Dermis blood vessel endothelial cell (primary cell): ENCODE measurements at regions not wholly inside any gene's neighbourhood (a gene's known extent, or its start where the extent isn't known, plus 50 kb on each side); places are given as distances from the start of the nearest gene placed in this dataset.
"Not testable (repeated sequence)": the region's sequence is repeated elsewhere in the genome, so short reads cannot be mapped to it uniquely, and the experiment has no call there.

ENCODE experiments used
- DNase-seq: peaks from one replicate; pipeline ENCODE4 v3.0.0; 2010

DNA sequence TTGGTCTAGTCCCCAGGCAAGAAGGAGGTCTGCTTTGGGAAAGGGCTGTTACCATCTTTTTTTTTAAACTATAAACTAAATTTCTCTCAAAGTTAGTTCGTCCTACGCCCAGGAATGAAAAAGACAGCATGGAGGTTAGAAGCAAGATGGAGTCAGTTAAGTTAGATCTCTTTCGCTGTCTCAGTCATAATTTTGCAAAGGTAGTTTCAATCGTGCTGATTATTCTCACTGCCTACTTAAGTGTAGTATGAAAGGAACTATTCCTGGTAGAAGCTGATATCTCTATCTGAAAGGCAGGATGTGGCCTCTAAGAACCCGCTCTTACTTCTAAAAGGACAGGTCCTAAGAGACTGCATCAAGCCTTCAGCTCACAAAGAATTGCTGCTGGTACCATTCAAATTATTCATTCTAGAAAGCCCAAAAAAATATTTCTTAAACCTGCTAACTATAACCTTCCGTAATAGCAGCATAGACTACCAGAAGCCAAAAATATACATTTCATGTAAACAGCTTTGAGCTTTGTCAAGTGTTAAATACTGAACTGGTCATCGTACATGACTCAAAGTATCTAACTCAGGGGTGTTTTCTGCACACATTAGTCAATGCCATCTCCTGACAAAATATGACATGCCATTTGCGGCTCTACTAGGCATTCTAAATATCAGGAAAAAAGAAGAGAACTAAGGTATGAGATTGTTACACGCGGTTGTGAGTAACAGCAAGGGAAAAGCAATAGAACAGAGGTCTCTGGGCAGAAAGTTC, 96.0 kb upstream of the CCDC80 start:
- no peak for DNase-seq

DNA sequence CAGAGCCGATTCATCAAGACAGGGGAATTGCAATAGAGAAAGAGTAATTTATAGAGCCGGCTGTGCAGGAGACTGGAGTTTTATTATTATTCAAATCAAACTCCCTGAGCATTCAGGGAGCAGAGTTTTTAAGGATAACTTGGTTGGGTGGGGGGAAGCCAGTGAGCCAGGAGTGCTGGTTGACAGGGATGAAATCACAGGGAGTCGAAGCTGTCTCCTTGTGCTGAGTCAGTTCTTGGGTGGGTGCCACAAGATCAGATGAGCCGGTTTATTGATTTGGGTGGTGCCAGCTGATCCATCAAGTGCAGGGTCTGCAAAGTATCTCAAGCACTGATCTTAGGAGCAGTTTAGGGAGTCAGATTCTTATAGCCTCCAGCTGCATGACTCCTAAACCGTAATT, 95.4 kb upstream of the CCDC80 start:
- DNase-seq: no peak

GRCh38 chr3:112735926-112736325, 95.0 kb upstream of the CCDC80 start:
- DNase-seq: no peak

DNA sequence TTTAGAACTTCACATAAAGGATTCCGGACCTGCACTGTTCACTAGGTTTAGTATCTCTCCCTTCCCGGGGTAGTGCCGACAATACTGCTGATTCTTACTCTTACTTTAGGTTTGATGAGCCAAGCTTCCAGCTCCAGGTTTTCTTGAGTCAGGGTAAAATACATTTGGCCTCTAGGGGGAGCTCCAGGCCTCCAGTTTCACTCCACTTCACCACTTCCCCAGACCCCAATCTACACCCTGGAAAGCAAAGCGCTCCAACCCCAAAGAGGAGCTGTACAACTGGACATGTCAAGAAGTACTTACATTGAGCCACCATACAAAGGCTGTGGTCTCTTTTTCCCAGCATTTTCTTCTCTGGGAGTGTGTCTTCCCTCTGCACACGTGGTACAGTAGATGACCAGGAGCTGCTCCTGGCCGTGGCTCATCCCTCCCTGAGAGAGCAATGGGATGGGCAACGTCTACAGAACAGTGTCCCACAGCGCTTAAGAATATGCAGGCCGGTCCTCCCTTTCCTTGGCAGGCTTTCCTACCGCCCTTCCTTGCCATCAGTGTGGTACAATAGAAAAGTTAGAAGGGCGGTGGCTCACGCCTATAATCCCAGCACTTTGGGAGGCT, 93.9 kb upstream of the CCDC80 start:
- peak; percentile 76 for DNase-seq

DNA sequence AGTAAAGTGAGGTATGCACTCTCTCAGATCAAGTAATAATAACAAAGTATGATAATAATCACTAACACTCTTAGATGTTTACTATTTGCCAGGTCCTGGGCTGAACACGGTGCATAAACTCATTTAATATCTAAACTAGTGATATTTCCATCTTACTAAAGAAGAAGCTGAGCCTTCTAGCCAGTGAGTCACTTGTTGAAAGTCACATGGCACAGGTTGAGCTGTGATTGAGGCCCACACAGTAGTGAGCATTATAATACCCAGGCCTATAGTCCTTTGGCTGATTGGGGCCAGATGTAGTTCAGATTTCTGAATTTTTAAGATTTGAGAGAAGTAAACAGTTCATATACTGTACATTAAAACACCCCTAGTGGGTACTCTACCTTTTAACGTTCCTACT, 93.2 kb upstream of the CCDC80 start:
- no peak for DNase-seq

DNA sequence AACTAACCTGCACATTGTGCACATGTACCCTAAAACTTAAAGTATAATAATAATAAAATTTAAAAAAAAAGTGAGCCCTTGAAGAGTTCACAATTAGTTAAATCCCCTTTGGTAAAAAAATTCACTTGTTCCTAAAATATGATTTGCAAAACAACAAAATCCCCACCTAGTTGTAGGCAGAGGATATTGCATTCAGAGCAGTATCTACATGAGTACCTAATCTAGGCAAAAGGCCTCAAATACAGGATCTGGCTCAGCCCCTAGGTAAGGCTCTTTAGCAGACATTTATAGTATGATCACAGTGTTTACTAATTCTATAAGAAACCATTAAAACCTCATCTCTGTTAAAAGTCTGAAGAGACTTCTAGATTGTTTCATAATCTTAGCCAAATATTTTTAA, 89.3 kb upstream of the CCDC80 start:
- DNase-seq: no peak

DNA sequence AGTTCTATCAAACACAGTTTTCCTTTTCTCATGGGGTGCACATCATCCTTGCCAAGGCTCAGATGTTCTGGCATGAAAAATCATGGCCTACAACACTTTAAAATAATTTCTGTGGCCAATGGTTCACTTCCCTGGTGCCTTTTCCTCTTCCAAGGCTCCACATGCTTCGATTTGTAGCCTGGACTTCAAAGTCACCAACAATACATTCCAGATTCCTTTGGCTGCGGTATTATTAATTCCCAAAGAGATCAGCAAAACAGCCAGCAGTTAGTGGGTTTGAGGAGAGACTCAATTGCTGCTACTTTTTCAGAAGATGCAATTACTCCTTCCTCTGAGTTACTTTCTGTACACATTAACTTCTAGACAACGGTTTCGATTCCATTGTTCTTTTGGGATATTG, 80.3 kb upstream of the CCDC80 start:
- DNase-seq: no peak

- DNase-seq: no peak
Observed at GRCh38 chr3:112718967-112719366, 78.0 kb upstream of the CCDC80 start.

DNA sequence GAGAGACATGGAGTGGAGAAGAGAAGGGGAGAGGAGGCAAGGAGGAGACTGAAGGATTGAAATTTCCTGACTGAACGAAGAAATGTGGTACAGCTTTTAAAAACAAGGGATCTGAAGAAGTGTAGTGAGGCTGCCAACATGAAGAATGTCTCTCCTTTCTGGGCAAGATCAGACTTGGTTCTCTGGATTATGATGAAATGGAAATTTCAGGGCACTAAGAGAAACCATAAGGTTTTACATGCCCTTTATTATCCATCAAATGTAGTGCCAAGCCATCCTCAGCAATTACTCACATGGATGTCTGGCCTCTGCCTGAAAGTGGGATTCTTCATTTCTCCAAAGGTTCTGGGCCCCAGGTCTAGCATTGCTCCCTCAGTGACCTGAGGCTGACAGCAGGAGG, 77.6 kb upstream of the CCDC80 start:
- DNase-seq: no peak

DNA sequence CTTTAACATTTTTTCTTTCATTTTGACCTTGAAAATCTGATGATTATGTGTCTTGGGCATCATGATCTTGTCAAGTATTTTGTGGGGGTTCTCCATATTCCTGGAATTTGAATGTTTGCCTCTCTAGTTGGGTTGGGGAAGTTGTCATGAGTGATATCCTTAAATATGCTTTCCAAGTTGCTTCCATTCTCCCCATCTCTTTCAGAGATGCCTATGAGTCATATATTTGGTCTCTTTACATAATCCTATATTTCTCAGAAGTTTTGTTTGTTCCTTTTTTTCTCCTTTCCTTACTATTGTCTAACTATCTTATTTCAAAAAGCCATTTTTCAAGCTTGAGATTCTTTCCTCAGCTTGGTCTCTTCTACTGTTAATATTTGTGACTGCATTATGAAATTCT, 69.0 kb upstream of the CCDC80 start:
- DNase-seq: no peak

- peak; percentile 51 for DNase-seq
Observed at GRCh38 chr3:112699436-112699978, 58.6 kb upstream of the CCDC80 start.

DNA sequence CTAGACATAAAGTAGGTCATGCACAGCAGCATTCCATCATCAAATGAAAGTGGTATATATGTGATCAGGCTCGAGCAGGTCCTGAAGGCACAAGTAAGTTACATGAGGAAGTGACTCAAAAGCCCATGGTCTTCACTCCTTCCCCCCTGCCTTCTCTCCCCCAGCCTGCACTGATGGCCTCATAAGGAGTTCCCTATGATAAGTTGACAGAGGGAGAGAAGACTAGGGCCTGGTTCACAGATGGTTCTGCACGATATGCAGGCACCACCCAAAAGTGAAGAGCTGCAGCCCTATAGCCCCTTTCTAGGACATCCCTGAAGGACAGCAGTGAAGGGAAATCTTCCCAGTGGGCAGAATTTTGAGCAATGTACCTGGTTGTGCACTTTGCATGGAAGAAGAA, 57.5 kb upstream of the CCDC80 start:
- DNase-seq: not testable (repeated sequence)

GRCh38 chr3:112696244-112696643, 55.3 kb upstream of the CCDC80 start:
- not testable (repeated sequence) for DNase-seq

GRCh38 chr3:112695377-112696108, 54.6 kb upstream of the CCDC80 start:
- DNase-seq: not testable (repeated sequence)

- not testable (repeated sequence) for DNase-seq
Observed at GRCh38 chr3:112694906-112695305, 54.0 kb upstream of the CCDC80 start.

- no peak for DNase-seq
Observed at GRCh38 chr3:112693186-112693585, 52.2 kb upstream of the CCDC80 start.
